ENCODE measurements at regions not wholly inside any gene's neighbourhood (a gene's known extent, or its start where the extent isn't known, plus 50 kb on each side); places are given as distances from the start of the nearest gene placed in this dataset.
"Not testable (repeated sequence)": the region's sequence is repeated elsewhere in the genome, so short reads cannot be mapped to it uniquely, and the experiment has no call there.

DNA sequence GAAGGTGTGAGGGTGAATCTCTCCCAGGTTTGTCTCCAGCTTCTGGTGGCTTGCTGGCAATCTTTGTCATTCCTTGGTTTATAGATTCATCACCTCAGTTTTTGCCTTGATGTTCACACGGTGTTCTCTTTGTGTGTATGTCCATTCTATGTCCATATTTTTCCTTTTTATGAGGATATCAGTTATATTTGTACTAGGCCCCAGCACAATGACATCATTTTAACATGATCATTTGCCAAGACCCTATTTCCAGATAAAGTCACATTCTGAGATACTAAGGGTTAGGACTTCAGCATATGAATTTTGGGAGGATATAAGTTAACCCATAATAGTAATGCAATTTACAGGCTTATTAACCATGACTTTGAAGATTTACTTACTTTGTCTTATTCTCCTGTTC lies 649.0 kb downstream of the CPS1 start:
- H2AFZ ChIP-seq (ENCODE audit: low read length), result 0 out of 2 replicates have a peak overlapping the region, but pooled peaks have one; percentile 27
- TF ChIP-seq CTCF (IDR thresholded peaks at IDR 0.05; ENCODE audit: low read length) (no peak), EZH2phosphoT487 (IDR thresholded peaks at IDR 0.05; ENCODE audit: low read length) (no peak), EZH2 (optimal IDR thresholded peaks at IDR 0.05; ENCODE audit: low read depth, low read length) (no peak)
- H4K20me1 ChIP-seq (ENCODE audit: insufficient read depth, low read length), result no peaks in the 10 kb centered on the region
- no peak overlapping the region for H3K4me3 ChIP-seq (ENCODE audit: low read length)
- H3K9me2 ChIP-seq (replicated peaks; ENCODE audit: insufficient read depth, low read length), result no peaks in the 10 kb centered on the region
- H3K27ac ChIP-seq (ENCODE audit: low read length), result peak overlapping the region; percentile 87; the same call in 1 of the 2 replicates
- no peaks in the 10 kb centered on the region for H3K36me3 ChIP-seq (replicated peaks; ENCODE audit: insufficient read depth, low read length)
- no peaks in the 10 kb centered on the region for H3K27me3 ChIP-seq (replicated peaks; ENCODE audit: insufficient read depth, low read length)
- H3K79me2 ChIP-seq (ENCODE audit: low read length), result no peaks in the 10 kb centered on the region
- no peaks in the 10 kb centered on the region for H3K9me3 ChIP-seq (replicated peaks; ENCODE audit: insufficient read depth, low read length)
- no peak overlapping the region for H3K9ac ChIP-seq (ENCODE audit: low read length)
- H3K4me1 ChIP-seq (ENCODE audit: low read length), result peaks cover 36% of the 10 kb centered on the region
- peaks cover 20% of the 10 kb centered on the region for H3F3A ChIP-seq (ENCODE audit: insufficient read depth, low read length)
- DNase-seq, result no peak
- H3K4me2 ChIP-seq (ENCODE audit: low read depth, low read length), result no peak overlapping the region

GRCh38 chr2:211205836-211206235 lies 649.4 kb downstream of the CPS1 start:
- H3K4me2 ChIP-seq (ENCODE audit: low read depth, low read length), result no peak overlapping the region
- no peak overlapping the region for H3K9ac ChIP-seq (ENCODE audit: low read length)
- no peak overlapping the region for H3K4me3 ChIP-seq (ENCODE audit: low read length)
- H3K27ac ChIP-seq (ENCODE audit: low read length), result no peak overlapping the region
- H3K27me3 ChIP-seq (replicated peaks; ENCODE audit: insufficient read depth, low read length), result no peaks in the 10 kb centered on the region
- H3K9me3 ChIP-seq (replicated peaks; ENCODE audit: insufficient read depth, low read length), result no peaks in the 10 kb centered on the region
- H2AFZ ChIP-seq (ENCODE audit: low read length), result no peak overlapping the region
- DNase-seq, result no peak
- H3K36me3 ChIP-seq (replicated peaks; ENCODE audit: insufficient read depth, low read length), result no peaks in the 10 kb centered on the region
- no peaks in the 10 kb centered on the region for H3K79me2 ChIP-seq (ENCODE audit: low read length)
- H3K4me1 ChIP-seq (ENCODE audit: low read length), result peaks cover 36% of the 10 kb centered on the region
- peaks cover 20% of the 10 kb centered on the region for H3F3A ChIP-seq (ENCODE audit: insufficient read depth, low read length)
- no peaks in the 10 kb centered on the region for H4K20me1 ChIP-seq (ENCODE audit: insufficient read depth, low read length)
- no peaks in the 10 kb centered on the region for H3K9me2 ChIP-seq (replicated peaks; ENCODE audit: insufficient read depth, low read length)
- TF ChIP-seq CTCF (IDR thresholded peaks at IDR 0.05; ENCODE audit: low read length), result no peak
- TF ChIP-seq EZH2 (optimal IDR thresholded peaks at IDR 0.05; ENCODE audit: low read depth, low read length), result no peak
- no peak for TF ChIP-seq EZH2phosphoT487 (IDR thresholded peaks at IDR 0.05; ENCODE audit: low read length)

GRCh38 chr2:211216221-211216620 lies 659.8 kb downstream of the CPS1 start:
- Histone ChIP-seq H3K27ac (ENCODE audit: low read length) (no peak overlapping the region), H2AFZ (ENCODE audit: low read length) (no peak overlapping the region), H3K4me1 (ENCODE audit: low read length) (0 out of 2 replicates have a peak, but pooled peaks cover 2% of the 10 kb centered on the region), H3F3A (ENCODE audit: insufficient read depth, low read length) (no peaks in the 10 kb centered on the region), H3K27me3 (replicated peaks; ENCODE audit: insufficient read depth, low read length) (no peaks in the 10 kb centered on the region), H3K9me3 (replicated peaks; ENCODE audit: insufficient read depth, low read length) (no peaks in the 10 kb centered on the region), H3K9me2 (replicated peaks; ENCODE audit: insufficient read depth, low read length) (no peaks in the 10 kb centered on the region), H3K36me3 (replicated peaks; ENCODE audit: insufficient read depth, low read length) (no peaks in the 10 kb centered on the region), H3K79me2 (ENCODE audit: low read length) (no peaks in the 10 kb centered on the region), H3K4me2 (ENCODE audit: low read depth, low read length) (no peak overlapping the region), H3K4me3 (ENCODE audit: low read length) (no peak overlapping the region), H3K9ac (ENCODE audit: low read length) (no peak overlapping the region), H4K20me1 (ENCODE audit: insufficient read depth, low read length) (no peaks in the 10 kb centered on the region)
- DNase-seq, result peak; percentile 41
- TF ChIP-seq CTCF (IDR thresholded peaks at IDR 0.05; ENCODE audit: low read length) (peak; percentile 42), EZH2 (optimal IDR thresholded peaks at IDR 0.05; ENCODE audit: low read depth, low read length) (no peak)

DNA sequence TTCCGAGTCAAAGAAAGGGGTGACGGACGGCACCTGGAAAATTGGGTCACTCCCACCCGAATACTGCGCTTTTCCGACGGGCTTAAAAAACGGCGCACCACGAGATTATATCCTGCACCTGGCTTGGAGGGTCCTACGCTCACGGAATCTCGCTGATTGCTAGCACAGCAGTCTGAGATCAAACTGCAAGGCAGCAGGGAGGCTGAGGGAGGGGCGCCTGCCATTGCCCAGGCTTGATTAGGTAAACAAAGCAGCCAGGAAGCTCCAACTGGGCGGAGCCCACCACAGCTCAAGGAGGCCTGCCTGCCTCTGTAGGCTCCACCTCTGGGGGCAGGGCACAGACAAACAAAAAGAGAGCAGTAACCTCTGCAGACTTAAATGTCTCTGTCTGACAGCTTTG lies 663.1 kb downstream of the CPS1 start:
- H3K9ac ChIP-seq (ENCODE audit: low read length); H3K4me3 ChIP-seq (ENCODE audit: low read length); H3K4me1 ChIP-seq (ENCODE audit: low read length); H3K4me2 ChIP-seq (ENCODE audit: low read depth, low read length); H3F3A ChIP-seq (ENCODE audit: insufficient read depth, low read length); H3K9me2 ChIP-seq (replicated peaks; ENCODE audit: insufficient read depth, low read length); H4K20me1 ChIP-seq (ENCODE audit: insufficient read depth, low read length); DNase-seq; H3K9me3 ChIP-seq (replicated peaks; ENCODE audit: insufficient read depth, low read length); H3K27me3 ChIP-seq (replicated peaks; ENCODE audit: insufficient read depth, low read length); H3K36me3 ChIP-seq (replicated peaks; ENCODE audit: insufficient read depth, low read length); H2AFZ ChIP-seq (ENCODE audit: low read length); H3K79me2 ChIP-seq (ENCODE audit: low read length); H3K27ac ChIP-seq (ENCODE audit: low read length): not testable (repeated sequence)
